Small intestine (tissue), 7 donors: ENCODE measurements at regions not wholly inside any gene's neighbourhood (a gene's known extent, or its start where the extent isn't known, plus 50 kb on each side); places are given as distances from the start of the nearest gene placed in this dataset.

Experiments used
- DNase-seq, 2 donors: peaks; one replicate each; pipeline versions ENCODE4 v3.0.0 to v3.0.0-alpha.2; 2013
- FAIRE-seq: peaks from 2 replicates; lab custom pipeline; 2012; peaks lifted over from hg19 to GRCh38; lab: Jason Lieb, UNC
- H3K27ac ChIP-seq, 3 donors: one replicate each; pipeline ENCODE4 v1.5.1; 2013; ENCODE audit warnings: low read length in 2 of 3, mild to moderate bottlenecking in 2 of 3, control low read depth in 1 of 3, inconsistent platforms in 1 of 3, low read depth in 1 of 3, moderate library complexity in 1 of 3
- H3K27me3 ChIP-seq, 3 donors: one replicate each; pipeline ENCODE4 v1.6.1; 2013; ENCODE audit warnings: low read length in 3 of 3, inconsistent platforms in 1 of 3; ENCODE audit not compliant: control insufficient read depth in 3 of 3, insufficient read depth in 3 of 3
- H3K36me3 ChIP-seq, 3 donors: one replicate each; pipeline ENCODE4 v1.6.1; 2013; ENCODE audit warnings: low read length in 3 of 3, inconsistent platforms in 1 of 3, low read depth in 1 of 3, mild to moderate bottlenecking in 1 of 3, moderate library complexity in 1 of 3; ENCODE audit not compliant: control insufficient read depth in 3 of 3, insufficient read depth in 2 of 3
- H3K4me1 ChIP-seq, 3 donors: one replicate each; pipeline ENCODE4 v1.6.1; 2013; ENCODE audit warnings: low read length in 2 of 3, inconsistent platforms in 1 of 3, low read depth in 1 of 3, mild to moderate bottlenecking in 1 of 3, moderate library complexity in 1 of 3; ENCODE audit not compliant: control insufficient read depth in 3 of 3, insufficient read depth in 2 of 3
- H3K4me3 ChIP-seq, 3 donors: one replicate each; pipeline ENCODE4 v1.5.1; 2013; ENCODE audit warnings: low read length in 3 of 3, control low read depth in 1 of 3, inconsistent platforms in 1 of 3, low read depth in 1 of 3, mild to moderate bottlenecking in 1 of 3, moderate library complexity in 1 of 3
- H3K9me3 ChIP-seq, 2 donors: one replicate each; pipeline ENCODE4 v1.6.1; 2013; ENCODE audit warnings: low read depth in 1 of 2, low read length in 1 of 2; ENCODE audit not compliant: control insufficient read depth in 2 of 2, insufficient read depth in 1 of 2
- WGBS, 3 donors: extraction: QIAGEN DNeasy Blood & Tissue Kit; methylation state at CpG; one replicate each; pipeline ENCODE4 v1.1.7; 2013; 5-methylcytosine and 5-hydroxymethylcytosine counted together
- donor health status: healthy with polysubstance abuse.
- donor health status: control.
- donor health status: control.
- donor health status: Bipolar disorder and iron deficiency.
- donor health status: healthy.

DNA sequence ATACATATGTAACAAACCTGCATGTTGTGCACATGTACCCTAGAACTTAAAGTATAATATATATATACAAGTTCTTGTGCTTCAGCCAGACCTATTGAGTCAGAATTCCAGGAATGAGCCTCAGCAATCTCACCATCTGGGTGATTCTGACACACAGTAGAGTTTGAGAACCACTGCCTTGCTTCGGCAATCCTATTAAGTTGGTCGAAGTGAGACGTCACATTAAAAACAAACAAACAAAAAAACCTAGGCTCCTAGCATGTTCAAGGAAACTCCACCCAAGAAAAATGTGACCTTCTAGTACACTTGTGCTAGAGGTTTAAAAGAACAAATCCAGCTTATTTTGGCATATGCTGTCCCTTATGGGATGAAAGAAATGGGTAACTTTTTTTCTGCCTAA is 115.8 kb downstream of the SINHCAF start:
- Histone ChIP-seq H3K4me3 (no peak overlapping the region), H3K36me3 (no peaks in the 10 kb centered on the region), H3K4me1 (peaks cover 0 to 4% (median 1%) of the 10 kb centered on the region in 3 donors), H3K9me3 (no peaks in the 10 kb centered on the region), H3K27me3 (no peaks in the 10 kb centered on the region), H3K27ac (no peak overlapping the region)
- 90 to 93% (median 90%) methylated on average over 3 of the region's 3 CpGs for WGBS, 3 donors
- no peak for DNase-seq
- FAIRE-seq = no peak

DNA sequence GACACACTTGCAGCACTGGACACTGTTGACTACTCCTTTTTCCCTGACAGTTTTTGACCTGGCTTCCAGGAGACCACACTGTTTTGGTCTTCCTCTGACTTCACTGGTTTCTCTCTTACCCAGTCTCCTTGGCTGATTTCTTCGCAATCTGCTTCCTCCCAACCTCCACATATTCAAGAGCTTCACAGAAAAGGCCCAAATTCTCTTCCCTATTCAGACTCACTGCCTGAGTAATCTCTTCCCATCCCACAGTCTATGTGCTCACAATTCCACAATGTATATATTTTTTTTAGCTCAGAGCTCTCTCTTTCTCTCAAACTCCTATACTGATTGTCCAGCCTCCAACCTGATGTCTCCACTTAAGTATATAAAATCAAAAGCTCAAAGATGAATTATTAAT is 115.4 kb downstream of the SINHCAF start:
- 92 to 97% (median 93%) methylated on average over 1 of the region's 1 CpG for WGBS, 3 donors
- Histone ChIP-seq H3K27me3 (no peaks in the 10 kb centered on the region), H3K9me3 (no peaks in the 10 kb centered on the region), H3K4me3 (no peak overlapping the region), H3K36me3 (no peaks in the 10 kb centered on the region), H3K4me1 (peaks cover 0 to 4% (median 1%) of the 10 kb centered on the region in 3 donors), H3K27ac (no peak overlapping the region)
- DNase-seq (no peak), FAIRE-seq (no peak)

DNA sequence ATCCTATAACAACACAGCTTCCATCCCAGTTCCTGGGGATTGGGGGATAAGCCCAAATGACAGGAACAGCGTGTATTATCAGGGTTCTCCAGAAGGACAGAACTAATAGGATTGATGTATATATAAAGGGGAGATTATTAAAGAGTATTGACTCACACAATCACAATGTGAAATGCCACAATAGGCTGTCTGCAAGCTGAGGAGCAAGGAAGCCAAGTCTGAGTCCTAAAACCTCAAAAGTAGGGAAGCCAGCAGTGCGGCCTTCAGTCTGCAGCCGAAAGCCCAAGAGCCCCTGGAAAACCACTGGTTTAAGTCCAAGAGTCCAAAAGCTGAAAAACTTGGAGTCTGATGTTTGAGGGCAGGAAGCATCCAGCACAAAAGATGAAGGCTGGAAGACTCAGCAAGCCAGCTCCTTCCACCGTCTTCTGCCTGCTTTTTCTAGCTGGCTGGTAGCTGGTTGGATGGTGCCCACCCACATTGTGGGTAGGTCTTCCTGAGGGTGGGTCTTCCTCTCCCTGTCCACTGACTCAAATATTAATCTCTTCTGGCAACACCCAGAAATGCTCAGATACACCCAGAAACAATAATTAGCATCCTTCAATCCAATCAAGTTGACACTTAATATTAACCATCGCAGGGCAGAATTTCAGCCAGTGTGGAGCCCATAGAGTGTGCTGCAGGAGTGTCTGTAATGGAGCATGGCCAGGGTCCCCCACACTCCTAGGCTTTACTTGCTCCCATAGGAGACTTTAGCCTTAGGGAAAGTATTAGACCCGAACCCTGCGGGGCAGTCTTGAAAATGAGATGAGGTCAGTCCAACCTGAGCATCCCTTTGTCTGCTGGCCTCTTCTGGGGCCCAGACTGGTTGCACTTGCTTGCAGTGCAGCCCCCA is 111.1 kb downstream of the SINHCAF start:
- H3K27me3 ChIP-seq = no peaks in the 10 kb centered on the region
- H3K27ac ChIP-seq = no peak overlapping the region
- no peaks in the 10 kb centered on the region for H3K9me3 ChIP-seq
- no peaks in the 10 kb centered on the region for H3K36me3 ChIP-seq
- FAIRE-seq = no peak
- H3K4me3 ChIP-seq = no peak overlapping the region
- WGBS, 3 donors = 80 to 87% (median 81%) methylated on average over 7 of the region's 7 CpGs
- no peak for DNase-seq
- H3K4me1 ChIP-seq = peaks cover 0 to 4% (median 1%) of the 10 kb centered on the region in 3 donors

DNA sequence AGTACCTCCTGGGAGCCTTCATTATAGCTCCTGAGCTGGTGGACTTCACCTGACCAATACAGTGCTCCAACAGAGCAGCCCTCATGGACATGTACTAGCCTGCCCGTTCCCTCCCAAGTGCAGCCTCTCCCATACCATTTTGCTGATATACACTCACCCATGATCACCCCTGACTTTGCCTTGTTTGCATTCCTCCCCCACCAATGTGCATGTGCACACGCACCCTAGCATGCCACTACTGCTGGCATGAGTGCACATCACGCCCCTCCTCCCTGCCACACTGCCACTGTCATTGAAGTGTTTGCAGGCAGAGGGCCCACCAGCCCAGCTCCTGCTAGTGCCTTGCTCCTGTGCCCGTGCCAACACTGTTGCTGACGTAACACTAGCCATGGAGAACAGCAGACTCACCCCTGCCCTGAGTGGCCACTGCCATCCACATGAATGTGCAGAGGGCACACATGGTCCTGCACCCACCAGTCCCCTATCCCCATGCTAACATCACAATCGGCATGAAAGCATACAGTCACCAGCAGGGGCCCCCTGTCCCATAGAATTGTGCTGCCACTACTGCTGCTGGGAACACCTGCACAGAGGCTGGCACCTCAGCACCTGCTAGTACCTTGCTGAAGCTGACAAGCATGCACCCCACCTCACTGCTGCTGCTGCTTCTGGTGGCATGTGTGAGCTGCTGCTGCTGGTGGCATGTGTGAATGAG is 110.3 kb downstream of the SINHCAF start:
- Histone ChIP-seq H3K27me3 (no peaks in the 10 kb centered on the region), H3K9me3 (no peaks in the 10 kb centered on the region), H3K4me1 (peaks cover 0 to 2% (median 1%) of the 10 kb centered on the region in 3 donors), H3K4me3 (no peak overlapping the region), H3K36me3 (no peaks in the 10 kb centered on the region), H3K27ac (no peak overlapping the region)
- FAIRE-seq = no peak
- 36 to 68% (median 52%) methylated on average over 6 of the region's 6 CpGs for WGBS, 3 donors
- DNase-seq = no peak

DNA sequence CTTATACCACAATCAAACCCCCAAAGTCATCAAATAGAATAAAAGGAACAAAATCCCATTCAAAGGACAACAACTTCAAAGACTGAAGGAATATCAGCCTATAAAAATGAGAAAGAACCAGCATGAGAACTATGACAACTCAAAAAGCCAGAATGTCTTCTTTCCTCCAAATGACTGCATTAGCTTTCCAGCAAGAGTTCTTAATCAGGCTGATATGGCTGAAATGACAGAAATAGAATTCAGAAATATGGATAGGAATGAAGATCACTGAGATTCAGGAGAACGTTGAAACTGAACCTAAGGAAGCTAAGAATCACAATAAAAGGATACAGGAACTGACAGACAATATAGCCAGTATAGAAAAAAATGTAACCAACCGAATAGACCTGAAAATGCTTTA is 109.5 kb downstream of the SINHCAF start:
- DNase-seq (no peak), FAIRE-seq (no peak)
- H3K27ac ChIP-seq = no peak overlapping the region
- H3K4me3 ChIP-seq = no peak overlapping the region
- H3K4me1 ChIP-seq = no peaks in the 10 kb centered on the region
- WGBS, 3 donors = 75 to 79% (median 79%) methylated on average over 2 of the region's 2 CpGs
- H3K9me3 ChIP-seq = no peaks in the 10 kb centered on the region
- H3K36me3 ChIP-seq = no peaks in the 10 kb centered on the region
- H3K27me3 ChIP-seq = no peaks in the 10 kb centered on the region

DNA sequence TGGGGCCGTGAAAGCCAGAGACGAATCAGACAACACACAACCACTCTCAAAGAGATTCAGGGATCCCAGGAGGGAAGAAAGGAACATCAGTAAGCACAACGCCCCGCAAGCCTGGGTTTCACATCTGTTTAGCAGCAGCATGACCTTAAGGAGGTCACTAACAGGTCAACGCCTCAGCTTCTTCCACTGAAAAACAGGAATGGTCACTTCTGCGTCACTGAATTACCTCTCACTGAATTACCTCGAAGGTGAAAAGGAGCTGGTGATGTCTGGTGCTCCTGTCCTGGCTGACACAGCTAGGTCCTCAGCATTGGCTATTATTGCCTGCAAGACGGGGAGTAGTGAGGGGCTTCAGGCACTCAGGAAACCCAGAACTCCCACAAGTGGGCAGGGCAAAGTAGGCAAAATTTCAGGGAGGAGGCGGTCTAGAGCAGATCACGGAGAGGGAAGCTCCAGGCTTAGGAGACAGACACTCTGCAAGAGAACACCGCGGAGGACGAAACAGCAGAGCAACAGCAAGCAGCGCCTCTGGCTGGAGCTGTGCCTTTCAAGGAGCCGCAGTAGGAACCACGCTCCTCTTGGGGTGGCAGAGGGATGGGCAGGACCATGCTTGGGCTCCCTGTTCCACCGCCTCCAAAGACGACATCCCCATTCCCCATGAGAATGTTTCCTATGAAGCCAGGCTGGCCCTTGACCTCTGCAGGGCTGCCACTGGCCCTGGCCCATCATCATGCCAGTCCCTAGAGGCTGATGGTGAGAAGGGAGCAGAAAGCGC is 108.4 kb downstream of the SINHCAF start:
- Histone ChIP-seq H3K4me3 (no peak overlapping the region), H3K36me3 (no peaks in the 10 kb centered on the region), H3K27ac (no peak overlapping the region), H3K27me3 (no peaks in the 10 kb centered on the region), H3K9me3 (no peaks in the 10 kb centered on the region), H3K4me1 (no peaks in the 10 kb centered on the region)
- no peak for FAIRE-seq
- WGBS, 3 donors = 69 to 81% (median 77%) methylated on average over 19 of the region's 19 CpGs
- DNase-seq = no peak

DNA sequence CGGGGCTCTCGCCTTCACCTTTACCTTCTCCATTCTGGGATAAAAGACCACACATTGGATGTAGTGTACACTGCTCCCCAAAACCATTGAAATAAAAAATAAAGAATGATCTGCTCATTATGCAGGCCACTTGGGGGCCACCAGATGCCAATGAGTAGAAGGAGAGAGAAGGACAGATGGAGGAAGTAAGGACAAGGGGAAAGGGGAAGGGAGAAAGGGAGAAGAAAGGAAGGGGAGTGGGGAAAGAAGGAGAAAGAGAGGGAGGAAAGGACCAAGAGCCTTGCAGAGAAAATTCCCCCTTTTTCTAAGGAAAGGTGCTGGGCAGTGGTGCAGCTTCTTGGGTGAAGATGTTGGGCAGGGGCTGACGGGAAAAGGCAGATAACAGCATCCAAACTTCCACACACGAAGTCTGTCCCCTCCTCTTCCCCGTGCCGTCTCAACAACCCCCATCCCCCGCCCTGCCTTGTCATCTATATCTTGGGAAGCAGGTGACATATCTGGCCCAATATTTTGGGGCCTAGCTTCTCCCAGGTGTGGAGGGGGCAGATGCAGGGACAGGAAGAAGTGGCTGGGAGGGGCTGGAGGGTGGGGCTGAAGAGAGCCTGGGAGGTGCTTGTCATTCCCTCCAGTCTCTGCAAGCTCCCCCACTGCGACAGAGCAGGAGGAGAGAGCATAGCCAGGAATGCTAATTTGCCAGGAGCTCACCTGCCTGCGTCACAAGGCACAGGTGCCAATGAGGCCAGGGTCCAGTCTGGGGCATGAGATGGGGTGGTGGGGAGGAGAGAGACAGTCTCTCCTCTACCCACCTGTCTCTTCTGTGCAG is 107.5 kb downstream of the SINHCAF start:
- H3K9me3 ChIP-seq = no peaks in the 10 kb centered on the region
- H3K4me3 ChIP-seq = no peak overlapping the region
- FAIRE-seq = no peak
- H3K27me3 ChIP-seq = no peaks in the 10 kb centered on the region
- no peak overlapping the region for H3K27ac ChIP-seq
- WGBS, 3 donors = 45 to 53% (median 47%) methylated on average over 8 to 9 of the region's 9 CpGs
- DNase-seq = no peak
- H3K36me3 ChIP-seq = no peaks in the 10 kb centered on the region
- H3K4me1 ChIP-seq = no peaks in the 10 kb centered on the region
